H9 (cell line): ENCODE measurements at regions not wholly inside any gene's neighbourhood (a gene's known extent, or its start where the extent isn't known, plus 50 kb on each side); places are given as distances from the start of the nearest gene placed in this dataset.

Experiments
- DNase-seq: peaks from one replicate; pipeline ENCODE4 v3.0.0-alpha.2; 2017
- H2AFZ ChIP-seq: one replicate; pipeline ENCODE4 v1.6.1; 2013; ENCODE audit warnings: mild to moderate bottlenecking, low read length, control low read depth, moderate library complexity
- H2AK5ac ChIP-seq: 2 replicates; pipeline ENCODE4 v1.6.1; 2013; ENCODE audit warnings: low read length, control low read depth, mixed read lengths; ENCODE audit not compliant: insufficient read length
- H2BK120ac ChIP-seq: one replicate; pipeline ENCODE4 v1.6.1; 2013; ENCODE audit warnings: low read depth, mild to moderate bottlenecking, low read length, control low read depth, inconsistent platforms; ENCODE audit not compliant: poor library complexity, severe bottlenecking
- H2BK12ac ChIP-seq: 2 replicates; pipeline ENCODE4 v1.6.1; 2013; ENCODE audit warnings: low read length, control low read depth, mixed read lengths, low read depth; ENCODE audit not compliant: insufficient read length
- H2BK15ac ChIP-seq: 2 replicates; pipeline ENCODE4 v1.6.1; 2013; ENCODE audit warnings: low read depth, low read length, control low read depth
- H2BK20ac ChIP-seq: one replicate; pipeline ENCODE4 v1.6.1; 2013; ENCODE audit warnings: low read depth, mild to moderate bottlenecking, low read length, control low read depth, inconsistent platforms; ENCODE audit not compliant: poor library complexity, severe bottlenecking
- H2BK5ac ChIP-seq: 2 replicates; pipeline ENCODE4 v1.6.1; 2013; ENCODE audit warnings: low read length, control low read depth, mixed read lengths; ENCODE audit not compliant: insufficient read length
- H3K14ac ChIP-seq: 2 replicates; pipeline ENCODE4 v1.6.1; 2013; ENCODE audit warnings: low read length, control low read depth; ENCODE audit not compliant: insufficient read depth
- H3K18ac ChIP-seq: 2 replicates; pipeline ENCODE4 v1.6.1; 2013; ENCODE audit warnings: low read depth, mild to moderate bottlenecking, mixed read lengths, low read length, control low read depth; ENCODE audit not compliant: insufficient read length
- H3K23ac ChIP-seq: 2 replicates; pipeline ENCODE4 v1.6.1; 2013; ENCODE audit warnings: low read length, control low read depth, mixed read lengths, low read depth; ENCODE audit not compliant: insufficient read length
- H3K23me2 ChIP-seq: 2 replicates; pipeline ENCODE4 v1.6.1; 2013; ENCODE audit warnings: low read depth, mild to moderate bottlenecking, mixed read lengths, low read length, control low read depth; ENCODE audit not compliant: insufficient read length, poor library complexity, severe bottlenecking
- H3K27ac ChIP-seq: 2 replicates; pipeline ENCODE4 v1.5.1; 2013; ENCODE audit warnings: low read length, control low read depth, mixed read lengths, low read depth; ENCODE audit not compliant: insufficient read length
- H3K27me3 ChIP-seq: 2 replicates; pipeline ENCODE4 v1.6.1; 2013; ENCODE audit warnings: low read length, control low read depth, inconsistent platforms; ENCODE audit not compliant: insufficient read depth
- H3K4ac ChIP-seq: 2 replicates; pipeline ENCODE4 v1.6.1; 2013; ENCODE audit warnings: low read depth, mild to moderate bottlenecking, control low read depth, inconsistent platforms, low read length, moderate library complexity
- H3K4me1 ChIP-seq: 2 replicates; pipeline ENCODE4 v1.6.1; 2013; ENCODE audit warnings: low read length, control low read depth, inconsistent platforms; ENCODE audit not compliant: insufficient read depth
- H3K4me2 ChIP-seq: 2 replicates; pipeline ENCODE4 v1.6.1; 2013; ENCODE audit warnings: low read length, control low read depth, mixed read lengths; ENCODE audit not compliant: insufficient read length, insufficient read depth
- H3K56ac ChIP-seq: 2 replicates; pipeline ENCODE4 v1.6.1; 2013; ENCODE audit warnings: low read depth, mild to moderate bottlenecking, mixed read lengths, low read length, control low read depth; ENCODE audit not compliant: insufficient read length
- H3K79me1 ChIP-seq: 2 replicates; pipeline ENCODE4 v1.6.1; 2013; ENCODE audit warnings: low read depth, mild to moderate bottlenecking, moderate library complexity, low read length, control low read depth, inconsistent platforms; ENCODE audit not compliant: insufficient read depth, poor library complexity, severe bottlenecking
- H3K79me2 ChIP-seq: 2 replicates; pipeline ENCODE4 v1.6.1; 2013; ENCODE audit warnings: low read length, control low read depth, inconsistent platforms; ENCODE audit not compliant: insufficient read depth
- H3K9ac ChIP-seq: 2 replicates; pipeline ENCODE4 v1.6.1; 2013; ENCODE audit warnings: low read length, control low read depth, mixed read lengths; ENCODE audit not compliant: insufficient read length; ENCODE audit errors: extremely low read depth
- H3K9me3 ChIP-seq: one replicate; pipeline ENCODE4 v1.6.1; 2013; ENCODE audit warnings: low read depth, low read length, inconsistent platforms; ENCODE audit not compliant: control insufficient read depth
- H3T11ph ChIP-seq: one replicate; pipeline ENCODE4 v1.6.1; 2013; ENCODE audit warnings: mild to moderate bottlenecking, low read length, control low read depth, inconsistent platforms
- H4K20me1 ChIP-seq: one replicate; pipeline ENCODE4 v1.6.1; 2013; ENCODE audit not compliant: control insufficient read depth, insufficient read length, insufficient read depth
- H4K5ac ChIP-seq: 2 replicates; pipeline ENCODE4 v1.6.1; 2013; ENCODE audit warnings: low read depth, mild to moderate bottlenecking, mixed read lengths, low read length, control low read depth; ENCODE audit not compliant: insufficient read length
- H4K8ac ChIP-seq: replicated peaks from 2 replicates; pipeline ENCODE4 v1.6.1; 2013; ENCODE audit warnings: low read length, control low read depth, mixed read lengths, low read depth; ENCODE audit not compliant: insufficient read length
- H4K91ac ChIP-seq: 2 replicates; pipeline ENCODE4 v1.6.1; 2013; ENCODE audit warnings: low read depth, mild to moderate bottlenecking, moderate library complexity, mixed read lengths, low read length, control low read depth; ENCODE audit not compliant: insufficient read length
- H3K27ac Mint-ChIP-seq, 3 experiments: 2 replicates in 2 of 3; 3 replicates in 1 of 3; pipeline ENCODE4 v1.8.0; 2020 to 2021; ENCODE audit warnings: mixed read lengths in 3 of 3, mild to moderate bottlenecking in 1 of 3, moderate library complexity in 1 of 3
- H3K27me3 Mint-ChIP-seq: 2 replicates; pipeline ENCODE4 v1.8.0; 2021; ENCODE audit warnings: low read depth, mild to moderate bottlenecking, moderate library complexity, mixed read lengths
- H3K36me3 Mint-ChIP-seq, 3 experiments: 2 replicates in 2 of 3; 3 replicates in 1 of 3; pipeline ENCODE4 v1.8.0; 2020 to 2021; ENCODE audit warnings: low read depth in 3 of 3, mixed read lengths in 3 of 3; ENCODE audit not compliant: insufficient read depth in 1 of 3
- H3K4me1 Mint-ChIP-seq, 2 experiments: 2 replicates each; pipeline ENCODE4 v1.8.0; 2020; ENCODE audit warnings: mixed read lengths in 2 of 2
- H3K4me3 Mint-ChIP-seq, 2 experiments: 2 replicates in 1 of 2; 3 replicates in 1 of 2; pipeline ENCODE4 v1.8.0; 2020 to 2021; ENCODE audit warnings: mild to moderate bottlenecking in 2 of 2, mixed read lengths in 2 of 2, moderate library complexity in 1 of 2
- H3K9me3 Mint-ChIP-seq, 2 experiments: 2 replicates in 1 of 2; 3 replicates in 1 of 2; pipeline ENCODE4 v1.8.0; 2020; ENCODE audit warnings: mild to moderate bottlenecking in 2 of 2, mixed read lengths in 2 of 2, moderate library complexity in 1 of 2
- WGBS: extraction: QIAGEN DNeasy Blood & Tissue Kit; methylation state at CpG from one replicate; pipeline ENCODE4 v1.1.7; 2013; ENCODE audit warnings: missing lambda C conversion rate, low lambda C conversion rate, mixed read lengths; ENCODE audit not compliant: insufficient read length; ENCODE audit errors: extremely low coverage; 5-methylcytosine and 5-hydroxymethylcytosine counted together
- TF ChIP-seq, protein P1 (sequence below): fragments of 200-600 bp; sonication (generic); conservative IDR thresholded peaks from 3 replicates; pipeline ENCODE4 v1.8.0; 2021; ENCODE audit warnings: antibody characterized with exemption, mild to moderate bottlenecking

DNA sequence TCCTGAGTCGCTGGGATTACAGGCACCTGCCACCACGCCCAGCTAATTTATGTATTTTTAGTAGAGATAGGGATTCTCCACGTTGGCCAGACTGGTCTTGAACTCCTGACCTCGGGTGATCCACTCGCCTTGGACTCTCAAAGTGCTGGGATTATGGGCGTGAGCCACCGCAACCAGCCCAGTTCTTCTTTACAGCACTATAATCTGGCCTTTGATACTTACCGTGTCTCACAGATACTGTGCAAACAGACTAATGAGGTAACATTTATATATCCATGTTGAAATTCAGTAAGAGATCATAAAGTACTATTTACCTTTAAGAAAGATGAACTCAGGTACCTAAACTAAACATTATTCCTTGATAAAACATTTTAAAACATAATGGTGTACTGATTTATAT is 121.8 kb upstream of the PRR20A start:
- no peaks in the 10 kb centered on the region for H3K9me3 ChIP-seq
- H3K79me2 ChIP-seq = no peaks in the 10 kb centered on the region
- Mint-ChIP-seq H3K9me3 (no peaks in the 10 kb centered on the region; a peak in 1 of 5 replicates), H3K27me3 (no peaks in the 10 kb centered on the region; the same call in 1 of the 2 replicates), H3K36me3 (peaks cover 0 to 1% (median 0%) of the 10 kb centered on the region in 3 experiments; a peak in 1 of 7 replicates), H3K4me3 (no peak overlapping the region), H3K4me1 (no peaks in the 10 kb centered on the region), H3K27ac (no peak overlapping the region)
- H3T11ph ChIP-seq = no peak overlapping the region
- no peak overlapping the region for H4K8ac ChIP-seq
- H3K18ac ChIP-seq = no peak overlapping the region
- no peak overlapping the region for H3K14ac ChIP-seq
- H3K79me1 ChIP-seq = no peaks in the 10 kb centered on the region
- DNase-seq = no peak
- H2BK20ac ChIP-seq = no peak overlapping the region
- no peak overlapping the region for H3K9ac ChIP-seq
- no peak overlapping the region for H2AK5ac ChIP-seq
- no peak overlapping the region for H3K4me2 ChIP-seq
- no peak overlapping the region for H2BK120ac ChIP-seq
- WGBS = no CpG with 5 or more reads among the region's 8 CpGs
- TF ChIP-seq, protein P1, sequence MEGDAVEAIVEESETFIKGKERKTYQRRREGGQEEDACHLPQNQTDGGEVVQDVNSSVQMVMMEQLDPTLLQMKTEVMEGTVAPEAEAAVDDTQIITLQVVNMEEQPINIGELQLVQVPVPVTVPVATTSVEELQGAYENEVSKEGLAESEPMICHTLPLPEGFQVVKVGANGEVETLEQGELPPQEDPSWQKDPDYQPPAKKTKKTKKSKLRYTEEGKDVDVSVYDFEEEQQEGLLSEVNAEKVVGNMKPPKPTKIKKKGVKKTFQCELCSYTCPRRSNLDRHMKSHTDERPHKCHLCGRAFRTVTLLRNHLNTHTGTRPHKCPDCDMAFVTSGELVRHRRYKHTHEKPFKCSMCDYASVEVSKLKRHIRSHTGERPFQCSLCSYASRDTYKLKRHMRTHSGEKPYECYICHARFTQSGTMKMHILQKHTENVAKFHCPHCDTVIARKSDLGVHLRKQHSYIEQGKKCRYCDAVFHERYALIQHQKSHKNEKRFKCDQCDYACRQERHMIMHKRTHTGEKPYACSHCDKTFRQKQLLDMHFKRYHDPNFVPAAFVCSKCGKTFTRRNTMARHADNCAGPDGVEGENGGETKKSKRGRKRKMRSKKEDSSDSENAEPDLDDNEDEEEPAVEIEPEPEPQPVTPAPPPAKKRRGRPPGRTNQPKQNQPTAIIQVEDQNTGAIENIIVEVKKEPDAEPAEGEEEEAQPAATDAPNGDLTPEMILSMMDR = no peak
- no peaks in the 10 kb centered on the region for H3K4me1 ChIP-seq
- no peaks in the 10 kb centered on the region for H3K23me2 ChIP-seq
- H3K4ac ChIP-seq = no peak overlapping the region
- H4K91ac ChIP-seq = no peak overlapping the region
- H4K20me1 ChIP-seq = no peaks in the 10 kb centered on the region
- no peak overlapping the region for H2AFZ ChIP-seq
- H3K23ac ChIP-seq = no peak overlapping the region
- no peak overlapping the region for H4K5ac ChIP-seq
- H2BK15ac ChIP-seq = no peak overlapping the region
- H3K27ac ChIP-seq = no peak overlapping the region
- H2BK12ac ChIP-seq = no peak overlapping the region
- no peak overlapping the region for H3K56ac ChIP-seq
- no peaks in the 10 kb centered on the region for H3K27me3 ChIP-seq
- no peak overlapping the region for H2BK5ac ChIP-seq
